Neural progenitor cell (in vitro differentiated cells): ENCODE measurements at regions not wholly inside any gene's neighbourhood (a gene's known extent, or its start where the extent isn't known, plus 50 kb on each side); places are given as distances from the start of the nearest gene placed in this dataset.

Experiments used
- CTCF ChIP-seq: fragments of 200-600 bp; sonication (generic); IDR thresholded peaks from 2 replicates; pipeline ENCODE4 v1.5.1; 2017; ENCODE audit warnings: antibody characterized with exemption, mild to moderate bottlenecking
- EZH2 ChIP-seq: fragments of 200-600 bp; sonication (generic); IDR thresholded peaks from 2 replicates; pipeline ENCODE4 v1.6.1; 2017; ENCODE audit warnings: antibody characterized with exemption, mild to moderate bottlenecking, moderate library complexity

DNA sequence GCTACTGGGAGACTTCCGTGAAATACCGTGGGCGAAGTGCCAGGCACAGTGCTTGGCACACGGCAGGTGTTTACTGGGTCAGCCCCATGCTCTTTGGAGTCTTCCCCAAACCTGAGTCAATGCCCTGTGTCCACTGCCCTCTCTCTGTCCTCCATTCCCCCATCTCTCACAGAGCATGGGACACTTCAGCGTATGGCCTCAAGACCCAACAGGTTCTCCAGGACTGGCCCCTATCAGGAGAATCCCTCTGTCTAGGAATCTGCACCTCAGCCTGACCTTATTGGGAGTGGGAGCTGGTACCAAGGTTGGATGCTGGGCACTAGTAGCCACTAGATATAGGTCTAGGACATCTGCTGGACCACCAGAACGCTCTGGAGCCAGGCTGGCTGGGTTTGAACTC lies 67.2 kb upstream of the LMO1 start:
- no peak for TF ChIP-seq CTCF
- no peak for TF ChIP-seq EZH2
